Neural cell (in vitro differentiated cells): ENCODE measurements at regions not wholly inside any gene's neighbourhood (a gene's known extent, or its start where the extent isn't known, plus 50 kb on each side); places are given as distances from the start of the nearest gene placed in this dataset.

ENCODE experiments used
- H2AFZ ChIP-seq: fragments of 200-600, 300-800 bp; sonication (generic), shearing (Covaris generic); 2 replicates; pipeline ENCODE4 v1.6.0; 2014; ENCODE audit warnings: low read depth, mild to moderate bottlenecking, antibody characterized with exemption, low read length, moderate library complexity
- H3F3A ChIP-seq: fragments of 200-600 bp; shearing (Covaris generic); 2 replicates; pipeline ENCODE4 v1.6.1; 2016; ENCODE audit warnings: mild to moderate bottlenecking, moderate library complexity, mixed read lengths, antibody characterized with exemption, low read length; ENCODE audit not compliant: insufficient read depth, poor library complexity, severe bottlenecking
- H3K27ac ChIP-seq: fragments of 200-600, 300-800 bp; sonication (generic), shearing (Covaris generic); 2 replicates; pipeline ENCODE4 v1.5.1; 2014; ENCODE audit warnings: mild to moderate bottlenecking, low read length, moderate library complexity
- H3K27me3 ChIP-seq: fragments of 300-800, 200-600 bp; sonication (generic), shearing (Covaris generic); 2 replicates; pipeline ENCODE4 v1.6.0; 2014; ENCODE audit warnings: mild to moderate bottlenecking, low read depth, low read length, moderate library complexity; ENCODE audit not compliant: insufficient read depth
- H3K36me3 ChIP-seq: fragments of 300-800, 200-600 bp; sonication (generic), shearing (Covaris generic); 2 replicates; pipeline ENCODE4 v1.5.1; 2014; ENCODE audit warnings: mild to moderate bottlenecking, antibody characterized with exemption, low read length, moderate library complexity; ENCODE audit not compliant: insufficient read depth
- H3K4me2 ChIP-seq: fragments of 300-800, 200-600 bp; sonication (generic), shearing (Covaris generic); 2 replicates; pipeline ENCODE4 v1.6.0; 2014; ENCODE audit warnings: mild to moderate bottlenecking, low read length
- H3K4me3 ChIP-seq: fragments of 300-800, 200-600 bp; sonication (generic), shearing (Covaris generic); 2 replicates; pipeline ENCODE4 v1.5.1; 2014; ENCODE audit warnings: mild to moderate bottlenecking, low read length, moderate library complexity
- H3K79me2 ChIP-seq: fragments of 200-600 bp; shearing (Covaris generic); replicated peaks from 2 replicates; pipeline ENCODE4 v1.6.0; 2014; ENCODE audit warnings: mild to moderate bottlenecking, low read length, moderate library complexity; ENCODE audit not compliant: insufficient read depth
- H3K9ac ChIP-seq: fragments of 300-800, 200-600 bp; sonication (generic), shearing (Covaris generic); 2 replicates; pipeline ENCODE4 v1.6.1; 2016; ENCODE audit warnings: mild to moderate bottlenecking, low read length, mixed read lengths
- H3K9me2 ChIP-seq: fragments of 200-600 bp; shearing (Covaris generic); 2 replicates; pipeline ENCODE4 v1.6.1; 2016; ENCODE audit warnings: mild to moderate bottlenecking, low read length, mixed read lengths; ENCODE audit not compliant: insufficient read depth
- H3K9me3 ChIP-seq: fragments of 200-600, 300-800 bp; sonication (generic), shearing (Covaris generic); 2 replicates; pipeline ENCODE4 v1.6.1; 2016; ENCODE audit warnings: mild to moderate bottlenecking, mixed run types, low read length, moderate library complexity, mixed read lengths
- H4K20me1 ChIP-seq: fragments of 200-600 bp; shearing (Covaris generic); 2 replicates; pipeline ENCODE4 v1.6.1; 2016; ENCODE audit warnings: mild to moderate bottlenecking, mixed run types; ENCODE audit not compliant: insufficient read depth
- EP300 ChIP-seq: fragments of 450-650 bp; conservative IDR thresholded peaks from 2 replicates; pipeline ENCODE4 v1.6.1; 2014; ENCODE audit warnings: antibody characterized with exemption, mild to moderate bottlenecking, moderate library complexity; ENCODE audit not compliant: poor library complexity, severe bottlenecking
- EZH2 ChIP-seq: fragments of 200-600, 300-800 bp; shearing (Covaris generic), sonication (generic); IDR thresholded peaks from 2 replicates; pipeline ENCODE4 v1.6.1; 2014; ENCODE audit warnings: antibody characterized with exemption, low read length, borderline replicate concordance, mild to moderate bottlenecking; ENCODE audit not compliant: insufficient read depth, poor library complexity, severe bottlenecking
- MXI1 ChIP-seq: fragments of 450-650 bp; conservative IDR thresholded peaks from 2 replicates; pipeline ENCODE4 v1.6.1; 2014; ENCODE audit warnings: antibody characterized with exemption, mild to moderate bottlenecking; ENCODE audit not compliant: poor library complexity, severe bottlenecking
- POLR2AphosphoS5 ChIP-seq: IDR thresholded peaks from 2 replicates; pipeline ENCODE4 v1.6.1; 2012
- RAD21 ChIP-seq: fragments of 450-650 bp; conservative IDR thresholded peaks from 2 replicates; pipeline ENCODE4 v1.6.1; 2014; ENCODE audit warnings: antibody characterized with exemption, mild to moderate bottlenecking, moderate library complexity
- SMC3 ChIP-seq: fragments of 450-650 bp; conservative IDR thresholded peaks from 2 replicates; pipeline ENCODE4 v1.6.1; 2014; ENCODE audit warnings: antibody characterized with exemption, mild to moderate bottlenecking, moderate library complexity; ENCODE audit not compliant: poor library complexity
- TAF1 ChIP-seq: IDR thresholded peaks from 2 replicates; pipeline ENCODE4 v1.6.1; 2012; ENCODE audit warnings: low read depth
- TF ChIP-seq, protein P1 (sequence below): fragments of 450-650 bp; IDR thresholded peaks from 2 replicates; pipeline ENCODE4 v1.5.1; 2014; ENCODE audit warnings: antibody characterized with exemption, mild to moderate bottlenecking, moderate library complexity; ENCODE audit not compliant: poor library complexity, severe bottlenecking
- TF ChIP-seq, protein P2 (sequence below): IDR thresholded peaks from 2 replicates; pipeline ENCODE4 v1.6.1; 2012; ENCODE audit warnings: borderline replicate concordance

DNA sequence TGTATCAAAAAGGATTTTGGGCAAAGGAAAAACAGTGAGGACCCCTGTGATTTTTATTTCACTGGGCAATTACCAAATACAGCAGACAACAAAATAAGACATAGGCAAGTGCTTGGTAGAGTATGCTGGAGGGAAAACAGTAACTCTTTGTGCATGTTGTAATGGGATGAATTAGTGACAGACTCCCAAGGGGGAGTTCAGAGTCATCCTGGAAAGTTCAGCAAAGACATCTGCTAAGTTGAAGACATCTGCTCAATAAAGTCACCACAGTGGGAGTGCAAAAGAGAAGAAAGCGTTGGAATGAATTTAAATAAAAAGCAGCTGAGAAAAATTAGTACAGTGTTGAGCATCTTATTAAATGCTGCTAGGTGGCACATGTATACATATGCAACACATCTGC, 378.8 kb upstream of the ISX start:
- Histone ChIP-seq H3K27ac (no peak overlapping the region), H3K36me3 (no peaks in the 10 kb centered on the region), H3K4me2 (no peak overlapping the region), H2AFZ (no peak overlapping the region), H4K20me1 (no peaks in the 10 kb centered on the region), H3K9me2 (no peaks in the 10 kb centered on the region), H3K4me3 (no peak overlapping the region), H3K9ac (no peak overlapping the region), H3F3A (no peaks in the 10 kb centered on the region), H3K79me2 (no peaks in the 10 kb centered on the region), H3K27me3 (no peaks in the 10 kb centered on the region), H3K9me3 (no peaks in the 10 kb centered on the region)
- no peak for TF ChIP-seq EP300
- no peak for TF ChIP-seq TAF1
- TF ChIP-seq SMC3 = no peak
- TF ChIP-seq POLR2AphosphoS5 = no peak
- TF ChIP-seq RAD21 = no peak
- TF ChIP-seq, protein P1, sequence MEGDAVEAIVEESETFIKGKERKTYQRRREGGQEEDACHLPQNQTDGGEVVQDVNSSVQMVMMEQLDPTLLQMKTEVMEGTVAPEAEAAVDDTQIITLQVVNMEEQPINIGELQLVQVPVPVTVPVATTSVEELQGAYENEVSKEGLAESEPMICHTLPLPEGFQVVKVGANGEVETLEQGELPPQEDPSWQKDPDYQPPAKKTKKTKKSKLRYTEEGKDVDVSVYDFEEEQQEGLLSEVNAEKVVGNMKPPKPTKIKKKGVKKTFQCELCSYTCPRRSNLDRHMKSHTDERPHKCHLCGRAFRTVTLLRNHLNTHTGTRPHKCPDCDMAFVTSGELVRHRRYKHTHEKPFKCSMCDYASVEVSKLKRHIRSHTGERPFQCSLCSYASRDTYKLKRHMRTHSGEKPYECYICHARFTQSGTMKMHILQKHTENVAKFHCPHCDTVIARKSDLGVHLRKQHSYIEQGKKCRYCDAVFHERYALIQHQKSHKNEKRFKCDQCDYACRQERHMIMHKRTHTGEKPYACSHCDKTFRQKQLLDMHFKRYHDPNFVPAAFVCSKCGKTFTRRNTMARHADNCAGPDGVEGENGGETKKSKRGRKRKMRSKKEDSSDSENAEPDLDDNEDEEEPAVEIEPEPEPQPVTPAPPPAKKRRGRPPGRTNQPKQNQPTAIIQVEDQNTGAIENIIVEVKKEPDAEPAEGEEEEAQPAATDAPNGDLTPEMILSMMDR = no peak
- TF ChIP-seq, protein P2, sequence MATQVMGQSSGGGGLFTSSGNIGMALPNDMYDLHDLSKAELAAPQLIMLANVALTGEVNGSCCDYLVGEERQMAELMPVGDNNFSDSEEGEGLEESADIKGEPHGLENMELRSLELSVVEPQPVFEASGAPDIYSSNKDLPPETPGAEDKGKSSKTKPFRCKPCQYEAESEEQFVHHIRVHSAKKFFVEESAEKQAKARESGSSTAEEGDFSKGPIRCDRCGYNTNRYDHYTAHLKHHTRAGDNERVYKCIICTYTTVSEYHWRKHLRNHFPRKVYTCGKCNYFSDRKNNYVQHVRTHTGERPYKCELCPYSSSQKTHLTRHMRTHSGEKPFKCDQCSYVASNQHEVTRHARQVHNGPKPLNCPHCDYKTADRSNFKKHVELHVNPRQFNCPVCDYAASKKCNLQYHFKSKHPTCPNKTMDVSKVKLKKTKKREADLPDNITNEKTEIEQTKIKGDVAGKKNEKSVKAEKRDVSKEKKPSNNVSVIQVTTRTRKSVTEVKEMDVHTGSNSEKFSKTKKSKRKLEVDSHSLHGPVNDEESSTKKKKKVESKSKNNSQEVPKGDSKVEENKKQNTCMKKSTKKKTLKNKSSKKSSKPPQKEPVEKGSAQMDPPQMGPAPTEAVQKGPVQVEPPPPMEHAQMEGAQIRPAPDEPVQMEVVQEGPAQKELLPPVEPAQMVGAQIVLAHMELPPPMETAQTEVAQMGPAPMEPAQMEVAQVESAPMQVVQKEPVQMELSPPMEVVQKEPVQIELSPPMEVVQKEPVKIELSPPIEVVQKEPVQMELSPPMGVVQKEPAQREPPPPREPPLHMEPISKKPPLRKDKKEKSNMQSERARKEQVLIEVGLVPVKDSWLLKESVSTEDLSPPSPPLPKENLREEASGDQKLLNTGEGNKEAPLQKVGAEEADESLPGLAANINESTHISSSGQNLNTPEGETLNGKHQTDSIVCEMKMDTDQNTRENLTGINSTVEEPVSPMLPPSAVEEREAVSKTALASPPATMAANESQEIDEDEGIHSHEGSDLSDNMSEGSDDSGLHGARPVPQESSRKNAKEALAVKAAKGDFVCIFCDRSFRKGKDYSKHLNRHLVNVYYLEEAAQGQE = no peak
- no peak for TF ChIP-seq EZH2
- no peak for TF ChIP-seq MXI1

DNA sequence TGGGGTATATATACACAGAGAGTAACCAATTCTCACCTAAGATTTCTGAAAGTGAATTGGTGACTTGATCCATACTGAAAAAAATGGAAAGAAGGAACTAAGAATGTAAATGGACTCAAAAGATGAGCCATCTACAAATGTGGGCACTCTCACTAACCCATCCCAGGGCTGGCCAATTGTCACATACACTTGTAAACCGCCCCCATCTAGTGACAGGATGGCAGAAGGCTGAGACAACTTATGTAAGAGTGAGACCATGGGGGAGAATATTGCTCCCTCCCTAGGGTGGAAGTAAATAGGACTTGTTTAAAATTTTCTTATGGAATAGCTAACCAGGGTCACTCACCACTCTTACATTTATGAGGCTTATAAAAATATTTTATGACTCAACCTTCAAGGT, 377.1 kb upstream of the ISX start:
- no peaks in the 10 kb centered on the region for H3K9me3 ChIP-seq
- no peaks in the 10 kb centered on the region for H3K79me2 ChIP-seq
- H3K4me2 ChIP-seq = no peak overlapping the region
- no peak overlapping the region for H3K9ac ChIP-seq
- no peak overlapping the region for H3K27ac ChIP-seq
- no peaks in the 10 kb centered on the region for H3K27me3 ChIP-seq
- H4K20me1 ChIP-seq = no peaks in the 10 kb centered on the region
- H2AFZ ChIP-seq = no peak overlapping the region
- no peaks in the 10 kb centered on the region for H3F3A ChIP-seq
- H3K4me3 ChIP-seq = no peak overlapping the region
- TF ChIP-seq, protein P2 = no peak
- TF ChIP-seq POLR2AphosphoS5 (no peak), SMC3 (no peak), MXI1 (no peak), EZH2 (no peak), EP300 (no peak), TAF1 (no peak), RAD21 (no peak)
- TF ChIP-seq, protein P1 = no peak
- no peaks in the 10 kb centered on the region for H3K9me2 ChIP-seq
- H3K36me3 ChIP-seq = no peaks in the 10 kb centered on the region
